Ishikawa (cell line): ENCODE measurements at regions not wholly inside any gene's neighbourhood (a gene's known extent, or its start where the extent isn't known, plus 50 kb on each side); places are given as distances from the start of the nearest gene placed in this dataset.

Source experiments
- CEBPB ChIP-seq: IDR thresholded peaks from 2 replicates; pipeline ENCODE4 v1.6.1; 2012
- EGR1 ChIP-seq: IDR thresholded peaks from 2 replicates; pipeline ENCODE4 v1.6.1; 2012
- RAD21 ChIP-seq: IDR thresholded peaks from 2 replicates; pipeline ENCODE4 v1.6.1; 2012; ENCODE audit warnings: low read depth
- YY1 ChIP-seq: IDR thresholded peaks from 2 replicates; pipeline ENCODE4 v1.6.1; 2012; ENCODE audit warnings: low read depth

- TF ChIP-seq EGR1 (no peak), CEBPB (no peak), RAD21 (no peak), YY1 (no peak)
These were observed 127.5 kb downstream of the ATPSCKMT start for GRCh38 chr5:10122076-10122726.
